GM23338 (cell line): ENCODE measurements at regions not wholly inside any gene's neighbourhood (a gene's known extent, or its start where the extent isn't known, plus 50 kb on each side); places are given as distances from the start of the nearest gene placed in this dataset.

ENCODE experiments used
- ATAC-seq: fragments of 200-7000 bp; cut with Tn5 transposase; 3 replicates; pipeline ENCODE4 v1.9.1; 2020
- DNase-seq: peaks from one replicate; pipeline ENCODE4 v3.0.0-alpha.2; 2015; ENCODE audit warnings: low spot score
- H2AFZ ChIP-seq: fragments of 200-600 bp; sonication (generic); 2 replicates; pipeline ENCODE4 v1.8.0; 2016; ENCODE audit warnings: antibody characterized with exemption, mild to moderate bottlenecking, moderate library complexity
- H3F3A ChIP-seq: fragments of 200-600 bp; sonication (generic); replicated peaks from 2 replicates; pipeline ENCODE4 v1.8.0; 2017; ENCODE audit warnings: antibody characterized with exemption, mixed run types, low read depth
- H3K27ac ChIP-seq: fragments of 200-600 bp; sonication (generic); 2 replicates; pipeline ENCODE4 v1.6.1; 2016; ENCODE audit warnings: low read depth
- H3K27me3 ChIP-seq: fragments of 200-600 bp; sonication (generic); 2 replicates; pipeline ENCODE4 v1.8.0; 2016; ENCODE audit warnings: mild to moderate bottlenecking, mixed run types, moderate library complexity; ENCODE audit not compliant: insufficient read depth
- H3K36me3 ChIP-seq: fragments of 200-600 bp; sonication (generic); 2 replicates; pipeline ENCODE4 v1.8.0; 2016; ENCODE audit warnings: mild to moderate bottlenecking; ENCODE audit not compliant: insufficient read depth
- H3K4me1 ChIP-seq: fragments of 200-600 bp; sonication (generic); 2 replicates; pipeline ENCODE4 v1.8.0; 2016; ENCODE audit warnings: mild to moderate bottlenecking, moderate library complexity; ENCODE audit not compliant: insufficient read depth
- H3K4me2 ChIP-seq: fragments of 200-600 bp; sonication (generic); 2 replicates; pipeline ENCODE4 v1.7.1; 2017; ENCODE audit warnings: mixed run types
- H3K4me3 ChIP-seq: fragments of 200-600 bp; sonication (generic); 2 replicates; pipeline ENCODE4 v1.6.1; 2016; ENCODE audit warnings: mixed run types
- H3K79me2 ChIP-seq: fragments of 200-600 bp; sonication (generic); replicated peaks from 2 replicates; pipeline ENCODE4 v1.8.0; 2017; ENCODE audit warnings: mild to moderate bottlenecking; ENCODE audit not compliant: insufficient read depth
- H3K9me2 ChIP-seq: fragments of 200-600 bp; sonication (generic); 2 replicates; pipeline ENCODE4 v1.8.0; 2017; ENCODE audit not compliant: insufficient read depth
- H4K20me1 ChIP-seq: fragments of 200-600 bp; sonication (generic); replicated peaks from 2 replicates; pipeline ENCODE4 v1.8.0; 2017; ENCODE audit warnings: mild to moderate bottlenecking; ENCODE audit not compliant: insufficient read depth
- H3K27ac Mint-ChIP-seq: 2 replicates; pipeline ENCODE4 v1.8.0; 2020; ENCODE audit warnings: inconsistent platforms, mild to moderate bottlenecking, moderate library complexity, mixed read lengths
- H3K27me3 Mint-ChIP-seq: 3 replicates; pipeline ENCODE4 v1.8.0; 2022; ENCODE audit warnings: low read depth, mild to moderate bottlenecking, moderate library complexity, mixed read lengths, inconsistent platforms; ENCODE audit not compliant: insufficient read depth, poor library complexity
- H3K36me3 Mint-ChIP-seq: 3 replicates; pipeline ENCODE4 v1.8.0; 2021; ENCODE audit warnings: low read depth, mild to moderate bottlenecking, inconsistent platforms, moderate library complexity, mixed read lengths
- H3K4me1 Mint-ChIP-seq: 3 replicates; pipeline ENCODE4 v1.8.0; 2020; ENCODE audit warnings: mild to moderate bottlenecking, inconsistent platforms, mixed read lengths
- H3K4me3 Mint-ChIP-seq: 3 replicates; pipeline ENCODE4 v1.8.0; 2021; ENCODE audit warnings: moderate library complexity, mild to moderate bottlenecking, inconsistent platforms, mixed read lengths
- H3K9me3 Mint-ChIP-seq: 3 replicates; pipeline ENCODE4 v1.8.0; 2020; ENCODE audit warnings: moderate library complexity, mild to moderate bottlenecking, inconsistent platforms, mixed read lengths
- CREB1 ChIP-seq: fragments of 250-450 bp; sonication (Bioruptor Pico); IDR thresholded peaks from 2 replicates; pipeline ENCODE4 v1.5.0; 2020; ENCODE audit warnings: low read depth, mild to moderate bottlenecking, moderate library complexity
- ETS1 ChIP-seq: IDR thresholded peaks from 2 replicates; pipeline ENCODE4 v1.6.1; 2016; ENCODE audit warnings: antibody characterized with exemption
- EZH2 ChIP-seq: fragments of 200-600 bp; sonication (generic); IDR thresholded peaks from one replicate; pipeline ENCODE4 v1.8.0; 2017; ENCODE audit warnings: antibody characterized with exemption, mild to moderate bottlenecking, low read depth; ENCODE audit not compliant: unreplicated experiment
- EZH2phosphoT487 ChIP-seq: fragments of 200-600 bp; sonication (generic); IDR thresholded peaks from one replicate; pipeline ENCODE4 v1.8.1; 2018; ENCODE audit warnings: antibody characterized with exemption; ENCODE audit not compliant: unreplicated experiment
- NANOG ChIP-seq: IDR thresholded peaks from 2 replicates; pipeline ENCODE4 v1.6.1; 2016; ENCODE audit warnings: antibody characterized with exemption, borderline replicate concordance
- POLR2AphosphoS5 ChIP-seq: IDR thresholded peaks from 2 replicates; pipeline ENCODE4 v1.6.1; 2016; ENCODE audit warnings: antibody characterized with exemption, low read depth
- REST ChIP-seq: IDR thresholded peaks from one replicate; pipeline ENCODE4 v1.6.1; 2018; ENCODE audit warnings: antibody characterized with exemption; ENCODE audit not compliant: unreplicated experiment
- STAT1 ChIP-seq: IDR thresholded peaks from one replicate; pipeline ENCODE4 v1.6.1; 2016; ENCODE audit warnings: antibody characterized with exemption; ENCODE audit not compliant: unreplicated experiment
- ZNF114 ChIP-seq: fragments of 250-450 bp; sonication (Bioruptor Pico); IDR thresholded peaks from 2 replicates; pipeline ENCODE4 v1.5.0; 2020; ENCODE audit warnings: mild to moderate bottlenecking, moderate library complexity
- ZNF331 ChIP-seq: fragments of 250-450 bp; sonication (Bioruptor Pico); IDR thresholded peaks from 2 replicates; pipeline ENCODE4 v1.5.0; 2020; ENCODE audit warnings: low read depth, mild to moderate bottlenecking, moderate library complexity
- ZNF462 ChIP-seq: fragments of 250-450 bp; sonication (Bioruptor Pico); IDR thresholded peaks from 2 replicates; pipeline ENCODE4 v1.5.0; 2020; ENCODE audit warnings: mild to moderate bottlenecking, moderate library complexity

- Histone ChIP-seq H3K9me2 (no peaks in the 10 kb centered on the region), H3K27ac (no peak overlapping the region), H2AFZ (no peak overlapping the region), H3K4me1 (no peaks in the 10 kb centered on the region), H4K20me1 (no peaks in the 10 kb centered on the region), H3K79me2 (no peaks in the 10 kb centered on the region), H3K4me3 (no peak overlapping the region), H3F3A (no peaks in the 10 kb centered on the region), H3K27me3 (no peaks in the 10 kb centered on the region), H3K36me3 (no peaks in the 10 kb centered on the region), H3K4me2 (no peak overlapping the region)
- H3K9me3 Mint-ChIP-seq: no peaks in the 10 kb centered on the region
- no peaks in the 10 kb centered on the region for H3K36me3 Mint-ChIP-seq
- DNase-seq (no peak), ATAC-seq (no peak)
- no peak overlapping the region for H3K27ac Mint-ChIP-seq
- no peaks in the 10 kb centered on the region for H3K27me3 Mint-ChIP-seq
- TF ChIP-seq ZNF114 (CRISPR knock-in tag): no peak
- no peak for TF ChIP-seq ETS1
- no peak for TF ChIP-seq EZH2phosphoT487
- TF ChIP-seq NANOG: no peak
- TF ChIP-seq CREB1 (CRISPR knock-in tag): no peak
- no peak for TF ChIP-seq ZNF331 (CRISPR knock-in tag)
- no peak for TF ChIP-seq ZNF462 (CRISPR knock-in tag)
- TF ChIP-seq POLR2AphosphoS5: no peak
- TF ChIP-seq EZH2: no peak
- no peak for TF ChIP-seq STAT1
- TF ChIP-seq REST: no peak
- no peak overlapping the region for H3K4me3 Mint-ChIP-seq
- H3K4me1 Mint-ChIP-seq: no peaks in the 10 kb centered on the region
These were observed 407.4 kb upstream of the IZUMO3 start for GRCh38 chr9:24953070-24953469.
